Hepatocyte (in vitro differentiated cells): ENCODE measurements at regions not wholly inside any gene's neighbourhood (a gene's known extent, or its start where the extent isn't known, plus 50 kb on each side); places are given as distances from the start of the nearest gene placed in this dataset.

Source experiments
- DNase-seq: peaks from one replicate; pipeline ENCODE4 v3.0.0-alpha.2; 2016; ENCODE audit warnings: low spot score
- H2AFZ ChIP-seq: fragments of 200-600 bp; sonication (generic); 2 replicates; pipeline ENCODE4 v1.6.0; 2016; ENCODE audit warnings: antibody characterized with exemption, mild to moderate bottlenecking
- H3K27ac ChIP-seq: fragments of 200-600 bp; sonication (generic); 2 replicates; pipeline ENCODE4 v1.5.1; 2016; ENCODE audit warnings: mild to moderate bottlenecking
- H3K27me3 ChIP-seq: fragments of 200-600 bp; sonication (generic); 2 replicates; pipeline ENCODE4 v1.6.1; 2016
- H3K36me3 ChIP-seq: fragments of 200-600 bp; sonication (generic); replicated peaks from 2 replicates; pipeline ENCODE4 v1.5.1; 2016; ENCODE audit warnings: low read depth; ENCODE audit not compliant: insufficient read depth
- H3K4me1 ChIP-seq: fragments of 200-600 bp; sonication (generic); 2 replicates; pipeline ENCODE4 v1.5.1; 2016; ENCODE audit warnings: mild to moderate bottlenecking, moderate library complexity; ENCODE audit not compliant: insufficient read depth
- H3K4me2 ChIP-seq: fragments of 200-600 bp; sonication (generic); 2 replicates; pipeline ENCODE4 v1.6.0; 2016
- H3K4me3 ChIP-seq: fragments of 200-600 bp; sonication (generic); 2 replicates; pipeline ENCODE4 v1.5.1; 2016; ENCODE audit warnings: mild to moderate bottlenecking
- H3K79me2 ChIP-seq: fragments of 200-600 bp; sonication (generic); 2 replicates; pipeline ENCODE4 v1.6.0; 2017; ENCODE audit warnings: mild to moderate bottlenecking
- H3K9me2 ChIP-seq: fragments of 200-600 bp; sonication (generic); replicated peaks from 2 replicates; pipeline ENCODE4 v1.6.0; 2017; ENCODE audit warnings: mild to moderate bottlenecking; ENCODE audit not compliant: insufficient read depth
- H3K9me3 ChIP-seq: fragments of 200-600 bp; sonication (generic); 2 replicates; pipeline ENCODE4 v1.5.1; 2016; ENCODE audit warnings: low read depth, mild to moderate bottlenecking
- H4K20me1 ChIP-seq: fragments of 200-600 bp; sonication (generic); 2 replicates; pipeline ENCODE4 v1.6.0; 2016; ENCODE audit warnings: mild to moderate bottlenecking; ENCODE audit not compliant: insufficient read depth, poor library complexity, severe bottlenecking
- CTCF ChIP-seq: fragments of 200-600 bp; sonication (generic); IDR thresholded peaks from 2 replicates; pipeline ENCODE4 v1.5.1; 2016; ENCODE audit warnings: antibody characterized with exemption, mild to moderate bottlenecking; ENCODE audit not compliant: poor library complexity
- EZH2 ChIP-seq: fragments of 200-600 bp; sonication (generic); IDR thresholded peaks from 2 replicates; pipeline ENCODE4 v1.6.1; 2016; ENCODE audit warnings: antibody characterized with exemption, mild to moderate bottlenecking, borderline replicate concordance
- EZH2phosphoT487 ChIP-seq: fragments of 200-600 bp; sonication (generic); IDR thresholded peaks from one replicate; pipeline ENCODE4 v1.6.1; 2018; ENCODE audit warnings: antibody characterized with exemption, mild to moderate bottlenecking, low read depth, moderate library complexity; ENCODE audit not compliant: unreplicated experiment, severe bottlenecking
- WGBS: methylation state at CpG from one replicate; pipeline ENCODE4 v1.1.6; 2016; ENCODE audit warnings: low lambda C conversion rate; ENCODE audit errors: missing lambda C conversion rate; 5-methylcytosine and 5-hydroxymethylcytosine counted together

GRCh38 chr2:14358774-14359173 lies 273.7 kb upstream of the LRATD1 start:
- H3K4me3 ChIP-seq, result no peak overlapping the region
- H3K4me1 ChIP-seq, result no peaks in the 10 kb centered on the region
- H3K36me3 ChIP-seq, result no peaks in the 10 kb centered on the region
- no peak overlapping the region for H3K27ac ChIP-seq
- H4K20me1 ChIP-seq, result no peaks in the 10 kb centered on the region
- no peaks in the 10 kb centered on the region for H3K9me3 ChIP-seq
- H3K9me2 ChIP-seq, result no peaks in the 10 kb centered on the region
- no peak for DNase-seq
- 88% methylated on average over 6 of the region's 6 CpGs for WGBS
- H3K4me2 ChIP-seq, result no peak overlapping the region
- TF ChIP-seq EZH2 (no peak), EZH2phosphoT487 (no peak), CTCF (no peak)
- H3K79me2 ChIP-seq, result no peaks in the 10 kb centered on the region
- H2AFZ ChIP-seq, result no peak overlapping the region
- H3K27me3 ChIP-seq, result no peaks in the 10 kb centered on the region

- no peaks in the 10 kb centered on the region for H4K20me1 ChIP-seq
- no peak overlapping the region for H2AFZ ChIP-seq
- H3K4me3 ChIP-seq, result no peak overlapping the region
- H3K4me1 ChIP-seq, result no peaks in the 10 kb centered on the region
- 67% methylated on average over 4 of the region's 4 CpGs for WGBS
- no peaks in the 10 kb centered on the region for H3K9me3 ChIP-seq
- H3K9me2 ChIP-seq, result no peaks in the 10 kb centered on the region
- no peaks in the 10 kb centered on the region for H3K79me2 ChIP-seq
- H3K4me2 ChIP-seq, result no peak overlapping the region
- H3K27me3 ChIP-seq, result no peaks in the 10 kb centered on the region
- no peak for DNase-seq
- no peaks in the 10 kb centered on the region for H3K36me3 ChIP-seq
- H3K27ac ChIP-seq, result no peak overlapping the region
- no peak for TF ChIP-seq EZH2
- no peak for TF ChIP-seq CTCF
- no peak for TF ChIP-seq EZH2phosphoT487
These were observed 269.4 kb upstream of the LRATD1 start for GRCh38 chr2:14363137-14363536.

- Histone ChIP-seq H3K4me2 (no peak overlapping the region), H4K20me1 (no peaks in the 10 kb centered on the region), H3K79me2 (no peaks in the 10 kb centered on the region), H3K36me3 (no peaks in the 10 kb centered on the region), H3K27ac (no peak overlapping the region), H3K9me3 (no peaks in the 10 kb centered on the region), H3K9me2 (no peaks in the 10 kb centered on the region), H3K4me3 (no peak overlapping the region), H3K4me1 (no peaks in the 10 kb centered on the region), H2AFZ (no peak overlapping the region), H3K27me3 (no peaks in the 10 kb centered on the region)
- no peak for DNase-seq
- WGBS, result 40% methylated on average over 3 of the region's 3 CpGs
- TF ChIP-seq EZH2 (no peak), CTCF (no peak), EZH2phosphoT487 (no peak)
These were observed 268.5 kb upstream of the LRATD1 start for GRCh38 chr2:14363976-14364375.

- Histone ChIP-seq H3K4me2 (no peak overlapping the region), H3K79me2 (no peaks in the 10 kb centered on the region), H3K9me3 (no peaks in the 10 kb centered on the region), H3K36me3 (no peaks in the 10 kb centered on the region), H2AFZ (no peak overlapping the region), H3K4me3 (no peak overlapping the region), H3K4me1 (no peaks in the 10 kb centered on the region), H4K20me1 (no peaks in the 10 kb centered on the region), H3K27ac (no peak overlapping the region), H3K27me3 (no peaks in the 10 kb centered on the region), H3K9me2 (no peaks in the 10 kb centered on the region)
- no peak for TF ChIP-seq EZH2phosphoT487
- no peak for TF ChIP-seq EZH2
- no peak for TF ChIP-seq CTCF
- no peak for DNase-seq
- 93% methylated on average over 8 of the region's 8 CpGs for WGBS
These were observed 268.0 kb upstream of the LRATD1 start for GRCh38 chr2:14364471-14364870.
